ENCODE measurements at regions not wholly inside any gene's neighbourhood (a gene's known extent, or its start where the extent isn't known, plus 50 kb on each side); places are given as distances from the start of the nearest gene placed in this dataset.
"Not testable (repeated sequence)": the region's sequence is repeated elsewhere in the genome, so short reads cannot be mapped to it uniquely, and the experiment has no call there.

GRCh38 chr21:28118570-28118969 is 874.1 kb downstream of the LTN1 start:
- no peaks in the 10 kb centered on the region for H3K4me1 ChIP-seq (replicated peaks in 1 of 2)
- no peak for ATAC-seq (replicated peaks in 6 of 8)
- in situ Hi-C loops (cut with MboI; ENCODE audit: low pct_unique_long_range_greater_than_20kb in 2 of 9, low sequenced_read_pairs in 9 of 9, unreplicated experiment in 9 of 9): no loop called here
- no peak overlapping the region for H3K4me3 ChIP-seq
- no peak overlapping the region for H3K27ac ChIP-seq
- WGBS, 10 experiments: 61 to 100% (median 88%) methylated on average over 1 to 3 of the region's 3 CpGs; no CpG with 5 or more reads in 1 of the 10 experiments

- ATAC-seq (replicated peaks in 6 of 8); in situ Hi-C loops (cut with MboI; ENCODE audit: low pct_unique_long_range_greater_than_20kb in 2 of 9, low sequenced_read_pairs in 9 of 9, unreplicated experiment in 9 of 9): not testable (repeated sequence)
- 65 to 95% (median 87%) methylated on average over 3 to 5 of the region's 5 CpGs for WGBS, 10 experiments
Measured at GRCh38 chr21:28114986-28115385, 877.7 kb downstream of the LTN1 start.

GRCh38 chr21:28113718-28114117 is 879.0 kb downstream of the LTN1 start:
- no peak overlapping the region for H3K4me3 ChIP-seq
- H3K4me1 ChIP-seq (replicated peaks in 1 of 2): peaks cover 2 to 9% of the 10 kb centered on the region in 2 donors
- in situ Hi-C loops (cut with MboI; ENCODE audit: low pct_unique_long_range_greater_than_20kb in 2 of 9, low sequenced_read_pairs in 9 of 9, unreplicated experiment in 9 of 9): no loop called here
- H3K27ac ChIP-seq: no peak overlapping the region
- ATAC-seq (replicated peaks in 6 of 8): no peak

More at GRCh38 chr21:28114986-28115385, 877.7 kb downstream of the LTN1 start:
- not testable (repeated sequence) for H3K27ac ChIP-seq; H3K4me1 ChIP-seq (replicated peaks in 1 of 2); H3K4me3 ChIP-seq

GRCh38 chr21:28112511-28112910 is 880.2 kb downstream of the LTN1 start:
- Histone ChIP-seq H3K27ac (no peak overlapping the region), H3K4me3 (no peak overlapping the region), H3K4me1 (replicated peaks in 1 of 2) (peaks cover 2 to 9% of the 10 kb centered on the region in 2 donors)
- no peak for ATAC-seq (replicated peaks in 6 of 8)
- in situ Hi-C loops (cut with MboI; ENCODE audit: low pct_unique_long_range_greater_than_20kb in 2 of 9, low sequenced_read_pairs in 9 of 9, unreplicated experiment in 9 of 9): no loop called here
- 59 to 100% (median 88%) methylated on average over 1 to 5 of the region's 5 CpGs for WGBS, 10 experiments

GRCh38 chr21:28111151-28111619 is 881.5 kb downstream of the LTN1 start:
- Histone ChIP-seq H3K4me1 (replicated peaks in 1 of 2) (peaks cover 2 to 9% of the 10 kb centered on the region in 2 donors), H3K4me3 (no peak overlapping the region), H3K27ac (no peak overlapping the region)
- peak in 7 of 8 experiments; percentile 28 to 97 (median 78) for ATAC-seq (replicated peaks in 6 of 8)
- 0 to 78% (median 28%) methylated on average over 1 to 7 of the region's 7 CpGs; no CpG with 5 or more reads in 1 of the 10 experiments for WGBS, 10 experiments
- in situ Hi-C loops (cut with MboI; ENCODE audit: low pct_unique_long_range_greater_than_20kb in 2 of 9, low sequenced_read_pairs in 9 of 9, unreplicated experiment in 9 of 9): no loop called here

GRCh38 chr21:28110716-28111115 is 882.0 kb downstream of the LTN1 start:
- in situ Hi-C loops (cut with MboI; ENCODE audit: low pct_unique_long_range_greater_than_20kb in 2 of 9, low sequenced_read_pairs in 9 of 9, unreplicated experiment in 9 of 9): no loop called here
- WGBS, 10 experiments: 21 to 100% (median 79%) methylated on average over 2 to 3 of the region's 3 CpGs
- Histone ChIP-seq H3K27ac (no peak overlapping the region), H3K4me1 (replicated peaks in 1 of 2) (peaks cover 2 to 9% of the 10 kb centered on the region in 2 donors), H3K4me3 (no peak overlapping the region)
- ATAC-seq (replicated peaks in 6 of 8): no peak

GRCh38 chr21:28110074-28110473 is 882.6 kb downstream of the LTN1 start:
- 86 to 100% (median 89%) methylated on average over 1 of the region's 1 CpG; no CpG with 5 or more reads in 6 of the 10 experiments for WGBS, 10 experiments
- H3K27ac ChIP-seq: no peak overlapping the region
- peaks cover 2 to 9% of the 10 kb centered on the region in 2 donors for H3K4me1 ChIP-seq (replicated peaks in 1 of 2)
- in situ Hi-C loops (cut with MboI; ENCODE audit: low pct_unique_long_range_greater_than_20kb in 2 of 9, low sequenced_read_pairs in 9 of 9, unreplicated experiment in 9 of 9): no loop called here
- no peak overlapping the region for H3K4me3 ChIP-seq
- no peak for ATAC-seq (replicated peaks in 6 of 8)

- in situ Hi-C loops (cut with MboI; ENCODE audit: low pct_unique_long_range_greater_than_20kb in 2 of 9, low sequenced_read_pairs in 9 of 9, unreplicated experiment in 9 of 9): no loop called here
- peaks cover 2 to 5% of the 10 kb centered on the region in 2 donors for H3K4me1 ChIP-seq (replicated peaks in 1 of 2)
- no peak overlapping the region for H3K27ac ChIP-seq
- H3K4me3 ChIP-seq: no peak overlapping the region
- no peak for ATAC-seq (replicated peaks in 6 of 8)
- WGBS, 10 experiments: 82 to 100% (median 94%) methylated on average over 2 to 3 of the region's 3 CpGs; no CpG with 5 or more reads in 1 of the 10 experiments
Measured at GRCh38 chr21:28106370-28106890, 886.2 kb downstream of the LTN1 start.

- ATAC-seq (replicated peaks in 6 of 8): peak in 1 of 8 experiments; percentile 51
- 25 to 96% (median 84%) methylated on average over 3 to 5 of the region's 5 CpGs for WGBS, 10 experiments
- H3K27ac ChIP-seq: no peak overlapping the region
- H3K4me1 ChIP-seq (replicated peaks in 1 of 2): peaks cover 0 to 4% of the 10 kb centered on the region in 2 donors
- H3K4me3 ChIP-seq: no peak overlapping the region
- in situ Hi-C loops (cut with MboI; ENCODE audit: low pct_unique_long_range_greater_than_20kb in 2 of 9, low sequenced_read_pairs in 9 of 9, unreplicated experiment in 9 of 9): no loop called here
Measured at GRCh38 chr21:28104346-28104745, 888.3 kb downstream of the LTN1 start.

GRCh38 chr21:28100366-28100765 is 892.3 kb downstream of the LTN1 start:
- no peak overlapping the region for H3K4me3 ChIP-seq
- H3K4me1 ChIP-seq (replicated peaks in 1 of 2): peaks cover 0 to 4% of the 10 kb centered on the region in 2 donors
- ATAC-seq (replicated peaks in 6 of 8): no peak
- no peak overlapping the region for H3K27ac ChIP-seq
- 64 to 83% (median 72%) methylated on average over 4 to 5 of the region's 5 CpGs; no CpG with 5 or more reads in 3 of the 10 experiments for WGBS, 10 experiments
- in situ Hi-C loops (cut with MboI; ENCODE audit: low pct_unique_long_range_greater_than_20kb in 2 of 9, low sequenced_read_pairs in 9 of 9, unreplicated experiment in 9 of 9): no loop called here

GRCh38 chr21:28099001-28099705 is 893.5 kb downstream of the LTN1 start:
- WGBS, 10 experiments: 28 to 92% (median 61%) methylated on average over 3 to 6 of the region's 6 CpGs
- no peak overlapping the region for H3K4me3 ChIP-seq
- in situ Hi-C loops (cut with MboI; ENCODE audit: low pct_unique_long_range_greater_than_20kb in 2 of 9, low sequenced_read_pairs in 9 of 9, unreplicated experiment in 9 of 9): no loop called here
- ATAC-seq (replicated peaks in 6 of 8): peak in 1 of 8 experiments; percentile 19
- H3K4me1 ChIP-seq (replicated peaks in 1 of 2): peaks cover 0 to 4% of the 10 kb centered on the region in 2 donors
- no peak overlapping the region for H3K27ac ChIP-seq

GRCh38 chr21:28091466-28091865 is 901.2 kb downstream of the LTN1 start:
- Histone ChIP-seq H3K27ac (no peak overlapping the region), H3K4me1 (replicated peaks in 1 of 2) (no peaks in the 10 kb centered on the region), H3K4me3 (no peak overlapping the region)
- WGBS, 10 experiments: 67 to 100% (median 100%) methylated on average over 2 of the region's 2 CpGs; no CpG with 5 or more reads in 1 of the 10 experiments
- in situ Hi-C loops (cut with MboI; ENCODE audit: low pct_unique_long_range_greater_than_20kb in 2 of 9, low sequenced_read_pairs in 9 of 9, unreplicated experiment in 9 of 9): no loop called here
- no peak for ATAC-seq (replicated peaks in 6 of 8)

GRCh38 chr21:28090546-28090945 is 902.1 kb downstream of the LTN1 start:
- H3K4me3 ChIP-seq: no peak overlapping the region
- WGBS, 10 experiments: 50 to 100% (median 95%) methylated on average over 1 to 5 of the region's 5 CpGs; no CpG with 5 or more reads in 2 of the 10 experiments
- in situ Hi-C loops (cut with MboI; ENCODE audit: low pct_unique_long_range_greater_than_20kb in 2 of 9, low sequenced_read_pairs in 9 of 9, unreplicated experiment in 9 of 9): no loop called here
- no peak for ATAC-seq (replicated peaks in 6 of 8)
- H3K4me1 ChIP-seq (replicated peaks in 1 of 2): no peaks in the 10 kb centered on the region
- no peak overlapping the region for H3K27ac ChIP-seq

All from motor neuron (in vitro differentiated cells).